Astrocyte (in vitro differentiated cells and primary cell): ENCODE measurements at regions not wholly inside any gene's neighbourhood (a gene's known extent, or its start where the extent isn't known, plus 50 kb on each side); places are given as distances from the start of the nearest gene placed in this dataset.

ENCODE experiments used
- DNase-seq: peaks from one replicate; pipeline ENCODE4 v3.0.0-alpha.2; 2010; ENCODE audit warnings: low read depth
- FAIRE-seq: peaks from 2 replicates; lab custom pipeline; 2011; peaks lifted over from hg19 to GRCh38; lab: Jason Lieb, UNC
- H2AFZ ChIP-seq: 2 replicates; pipeline ENCODE4 v1.6.0; 2012; ENCODE audit warnings: low read depth, low read length, inconsistent platforms
- H3K27ac ChIP-seq: 2 replicates; pipeline ENCODE4 v1.5.1; 2011; ENCODE audit warnings: low read depth, low read length, inconsistent platforms
- H3K27me3 ChIP-seq: 2 replicates; pipeline ENCODE4 v1.6.0; 2011; ENCODE audit warnings: low read length, inconsistent platforms; ENCODE audit not compliant: insufficient read depth
- H3K36me3 ChIP-seq: 2 replicates; pipeline ENCODE4 v1.5.1; 2011; ENCODE audit warnings: low read length, inconsistent platforms; ENCODE audit not compliant: insufficient read depth
- H3K4me1 ChIP-seq: 2 replicates; pipeline ENCODE4 v1.5.1; 2011; ENCODE audit warnings: low read length, inconsistent platforms; ENCODE audit not compliant: insufficient read depth
- H3K4me2 ChIP-seq: 2 replicates; pipeline ENCODE4 v1.6.0; 2012; ENCODE audit warnings: low read length, inconsistent platforms
- H3K4me3 ChIP-seq: 2 replicates; pipeline ENCODE4 v1.5.1; 2011; ENCODE audit warnings: low read depth, mild to moderate bottlenecking, low read length, inconsistent platforms; ENCODE audit not compliant: insufficient read depth
- H3K79me2 ChIP-seq: 2 replicates; pipeline ENCODE4 v1.6.0; 2012; ENCODE audit warnings: mild to moderate bottlenecking, low read length, inconsistent platforms; ENCODE audit not compliant: insufficient read depth
- H3K9ac ChIP-seq: 2 replicates; pipeline ENCODE4 v1.6.0; 2012; ENCODE audit warnings: mild to moderate bottlenecking, low read length, inconsistent platforms
- H3K9me3 ChIP-seq: 2 replicates; pipeline ENCODE4 v1.5.1; 2012; ENCODE audit warnings: low read depth, mild to moderate bottlenecking, low read length, inconsistent platforms; ENCODE audit not compliant: insufficient read depth
- H4K20me1 ChIP-seq: 2 replicates; pipeline ENCODE4 v1.6.0; 2012; ENCODE audit warnings: low read length, inconsistent platforms; ENCODE audit not compliant: insufficient read depth
- H3K27ac Mint-ChIP-seq: one replicate; pipeline ENCODE4 v1.8.0; 2021; ENCODE audit warnings: mild to moderate bottlenecking, mixed read lengths; ENCODE audit not compliant: unreplicated experiment
- H3K27me3 Mint-ChIP-seq: one replicate; pipeline ENCODE4 v1.8.0; 2021; ENCODE audit warnings: low read depth, mixed read lengths; ENCODE audit not compliant: unreplicated experiment
- H3K36me3 Mint-ChIP-seq: one replicate; pipeline ENCODE4 v1.8.0; 2021; ENCODE audit warnings: low read depth, mixed read lengths; ENCODE audit not compliant: unreplicated experiment
- H3K4me1 Mint-ChIP-seq: one replicate; pipeline ENCODE4 v1.8.0; 2021; ENCODE audit warnings: low read depth, mixed read lengths; ENCODE audit not compliant: unreplicated experiment
- H3K4me3 Mint-ChIP-seq: one replicate; pipeline ENCODE4 v1.8.0; 2021; ENCODE audit warnings: mild to moderate bottlenecking, moderate library complexity, mixed read lengths; ENCODE audit not compliant: unreplicated experiment
- H3K9me3 Mint-ChIP-seq: one replicate; pipeline ENCODE4 v1.8.0; 2021; ENCODE audit warnings: mild to moderate bottlenecking, mixed read lengths; ENCODE audit not compliant: unreplicated experiment
- EZH2 ChIP-seq: IDR thresholded peaks from 2 replicates; pipeline ENCODE4 v1.6.1; 2012; ENCODE audit warnings: mild to moderate bottlenecking, low read length, inconsistent platforms; ENCODE audit not compliant: insufficient read depth
- TF ChIP-seq, protein P1 (sequence below): IDR thresholded peaks from 2 replicates; pipeline ENCODE4 v1.5.1; 2011; ENCODE audit warnings: low read depth, mild to moderate bottlenecking, inconsistent platforms, low read length, moderate library complexity; ENCODE audit not compliant: insufficient read depth

- Histone ChIP-seq H3K27me3 (peaks cover 2% of the 10 kb centered on the region), H2AFZ (no peak overlapping the region), H4K20me1 (no peaks in the 10 kb centered on the region), H3K4me1 (no peaks in the 10 kb centered on the region), H3K79me2 (no peaks in the 10 kb centered on the region), H3K9me3 (no peaks in the 10 kb centered on the region), H3K36me3 (no peaks in the 10 kb centered on the region), H3K4me3 (no peak overlapping the region), H3K27ac (no peak overlapping the region), H3K4me2 (no peak overlapping the region), H3K9ac (no peak overlapping the region)
- Mint-ChIP-seq H3K27ac (no peak overlapping the region), H3K4me1 (no peaks in the 10 kb centered on the region), H3K4me3 (no peak overlapping the region), H3K27me3 (peaks cover 9% of the 10 kb centered on the region), H3K36me3 (no peaks in the 10 kb centered on the region), H3K9me3 (peaks cover 1% of the 10 kb centered on the region)
- DNase-seq, result no peak
- TF ChIP-seq, protein P1, sequence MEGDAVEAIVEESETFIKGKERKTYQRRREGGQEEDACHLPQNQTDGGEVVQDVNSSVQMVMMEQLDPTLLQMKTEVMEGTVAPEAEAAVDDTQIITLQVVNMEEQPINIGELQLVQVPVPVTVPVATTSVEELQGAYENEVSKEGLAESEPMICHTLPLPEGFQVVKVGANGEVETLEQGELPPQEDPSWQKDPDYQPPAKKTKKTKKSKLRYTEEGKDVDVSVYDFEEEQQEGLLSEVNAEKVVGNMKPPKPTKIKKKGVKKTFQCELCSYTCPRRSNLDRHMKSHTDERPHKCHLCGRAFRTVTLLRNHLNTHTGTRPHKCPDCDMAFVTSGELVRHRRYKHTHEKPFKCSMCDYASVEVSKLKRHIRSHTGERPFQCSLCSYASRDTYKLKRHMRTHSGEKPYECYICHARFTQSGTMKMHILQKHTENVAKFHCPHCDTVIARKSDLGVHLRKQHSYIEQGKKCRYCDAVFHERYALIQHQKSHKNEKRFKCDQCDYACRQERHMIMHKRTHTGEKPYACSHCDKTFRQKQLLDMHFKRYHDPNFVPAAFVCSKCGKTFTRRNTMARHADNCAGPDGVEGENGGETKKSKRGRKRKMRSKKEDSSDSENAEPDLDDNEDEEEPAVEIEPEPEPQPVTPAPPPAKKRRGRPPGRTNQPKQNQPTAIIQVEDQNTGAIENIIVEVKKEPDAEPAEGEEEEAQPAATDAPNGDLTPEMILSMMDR, result no peak
- TF ChIP-seq EZH2, result no peak
- FAIRE-seq, result no peak
Observed at GRCh38 chr5:74990194-74990593, 62.2 kb downstream of the GCNT4 start.

DNA sequence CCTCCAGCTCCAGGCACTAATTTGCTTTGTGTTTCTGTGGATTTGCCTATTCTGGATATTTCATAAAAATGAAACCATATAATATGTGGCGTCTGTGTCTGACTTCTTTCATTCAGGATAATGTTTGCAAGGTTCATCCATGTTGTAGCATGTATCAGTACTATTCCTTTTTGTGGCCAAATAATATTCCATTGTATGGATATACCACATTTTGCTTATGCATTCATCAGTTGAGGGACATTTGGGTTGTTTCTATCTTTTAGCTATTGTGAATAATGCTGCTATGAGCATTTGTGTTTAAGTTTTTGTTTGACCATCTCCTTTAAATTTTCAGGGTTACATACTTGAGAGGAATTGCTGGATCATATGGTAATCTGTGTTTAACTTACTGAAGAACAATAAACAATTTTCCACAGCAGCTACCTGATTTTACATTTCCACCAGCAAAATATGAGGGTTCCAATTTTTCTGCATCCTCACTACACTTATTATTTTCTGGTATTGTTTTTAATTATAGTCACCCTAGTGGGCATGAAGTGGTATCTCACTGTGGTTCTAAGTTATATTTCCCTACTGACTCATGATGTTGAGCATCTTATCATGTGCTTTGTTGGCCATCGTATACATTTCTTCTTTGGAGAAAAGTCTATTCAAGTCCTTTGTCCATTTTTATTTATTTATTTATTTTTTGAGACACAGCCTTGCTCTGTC is 63.9 kb downstream of the GCNT4 start:
- no peak for TF ChIP-seq EZH2
- TF ChIP-seq, protein P1, result no peak
- Mint-ChIP-seq H3K27ac (no peak overlapping the region), H3K4me1 (no peaks in the 10 kb centered on the region), H3K36me3 (no peaks in the 10 kb centered on the region), H3K9me3 (peaks cover 1% of the 10 kb centered on the region), H3K27me3 (peaks cover 2% of the 10 kb centered on the region), H3K4me3 (no peak overlapping the region)
- Histone ChIP-seq H3K79me2 (no peaks in the 10 kb centered on the region), H3K4me1 (no peaks in the 10 kb centered on the region), H3K4me2 (no peak overlapping the region), H3K9me3 (no peaks in the 10 kb centered on the region), H3K27me3 (peaks cover 2% of the 10 kb centered on the region), H3K4me3 (no peak overlapping the region), H3K9ac (no peak overlapping the region), H4K20me1 (no peaks in the 10 kb centered on the region), H3K36me3 (no peaks in the 10 kb centered on the region), H2AFZ (no peak overlapping the region), H3K27ac (no peak overlapping the region)
- FAIRE-seq (no peak), DNase-seq (no peak)

DNA sequence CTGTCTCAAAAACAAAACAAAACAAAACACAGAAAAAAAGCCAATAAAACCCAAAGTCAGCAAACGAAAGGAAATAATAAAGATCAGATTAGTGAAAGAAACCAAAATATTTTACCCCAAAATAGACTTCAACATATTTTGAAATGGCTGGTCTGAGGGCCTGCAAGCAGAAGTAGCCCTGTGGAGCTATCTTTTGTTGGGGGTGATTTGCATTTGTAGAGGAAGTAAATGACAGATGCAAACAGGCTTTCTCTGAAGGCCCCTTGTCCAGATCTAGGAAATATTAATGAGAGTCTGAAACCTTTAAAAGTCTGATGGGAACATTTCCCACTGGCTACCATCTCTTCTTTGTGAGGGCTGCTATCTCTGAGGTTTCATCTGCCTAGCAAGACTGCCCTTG is 74.0 kb downstream of the GCNT4 start:
- H3K9me3 Mint-ChIP-seq, result peaks cover 9% of the 10 kb centered on the region
- H3K4me2 ChIP-seq, result no peak overlapping the region

More for the DNA sequence above, 74.0 kb downstream of the GCNT4 start:
- DNase-seq (no peak), FAIRE-seq (no peak)
- Histone ChIP-seq H3K27me3 (no peaks in the 10 kb centered on the region), H3K9me3 (no peaks in the 10 kb centered on the region), H3K4me1 (no peaks in the 10 kb centered on the region), H3K4me3 (no peak overlapping the region), H3K9ac (no peak overlapping the region), H3K36me3 (no peaks in the 10 kb centered on the region), H2AFZ (no peak overlapping the region), H3K27ac (no peak overlapping the region), H4K20me1 (no peaks in the 10 kb centered on the region), H3K79me2 (no peaks in the 10 kb centered on the region)
- Mint-ChIP-seq H3K36me3 (no peaks in the 10 kb centered on the region), H3K4me3 (no peak overlapping the region), H3K27ac (no peak overlapping the region), H3K27me3 (no peaks in the 10 kb centered on the region), H3K4me1 (peaks cover 5% of the 10 kb centered on the region)
- TF ChIP-seq, protein P1, result no peak
- TF ChIP-seq EZH2, result no peak
